Stimulated activated CD4-positive, alpha-beta T cell treated with anti-CD3 and anti-CD28 coated beads, Interleukin-4, amount 100 ng/mL, for 1 hour (primary cell): ENCODE measurements at regions not wholly inside any gene's neighbourhood (a gene's known extent, or its start where the extent isn't known, plus 50 kb on each side); places are given as distances from the start of the nearest gene placed in this dataset.
"Not testable (repeated sequence)": the region's sequence is repeated elsewhere in the genome, so short reads cannot be mapped to it uniquely, and the experiment has no call there.

ENCODE experiments used
- DNase-seq: peaks from one replicate; pipeline ENCODE4 v3.0.0-alpha.2; 2020

GRCh38 chr12:127823801-127824200 lies 443.2 kb upstream of the TMEM132C start:
- DNase-seq: no peak

GRCh38 chr12:127829281-127830064 lies 437.5 kb upstream of the TMEM132C start:
- DNase-seq: no peak

DNA sequence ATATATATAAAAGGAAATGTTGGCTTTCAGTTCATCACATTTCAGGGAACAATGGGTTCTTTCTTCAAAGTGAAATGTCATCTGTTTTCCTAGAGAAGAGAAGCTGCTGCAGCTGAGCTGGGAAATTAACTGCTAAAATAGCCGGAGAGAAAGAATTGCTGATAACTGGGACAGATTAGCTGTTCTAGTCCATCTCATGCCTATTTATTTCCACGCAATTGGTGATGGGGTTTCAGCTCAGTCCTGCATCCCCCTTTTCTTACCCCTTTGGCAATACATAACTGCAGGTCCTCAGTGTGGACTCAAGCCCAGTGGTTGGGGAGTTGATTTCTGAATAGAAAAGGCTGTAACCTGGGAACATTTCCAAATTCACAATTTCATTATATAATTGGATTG lies 436.9 kb upstream of the TMEM132C start:
- DNase-seq: no peak

- DNase-seq: no peak
These were observed 436.2 kb upstream of the TMEM132C start for GRCh38 chr12:127830730-127831129.

DNA sequence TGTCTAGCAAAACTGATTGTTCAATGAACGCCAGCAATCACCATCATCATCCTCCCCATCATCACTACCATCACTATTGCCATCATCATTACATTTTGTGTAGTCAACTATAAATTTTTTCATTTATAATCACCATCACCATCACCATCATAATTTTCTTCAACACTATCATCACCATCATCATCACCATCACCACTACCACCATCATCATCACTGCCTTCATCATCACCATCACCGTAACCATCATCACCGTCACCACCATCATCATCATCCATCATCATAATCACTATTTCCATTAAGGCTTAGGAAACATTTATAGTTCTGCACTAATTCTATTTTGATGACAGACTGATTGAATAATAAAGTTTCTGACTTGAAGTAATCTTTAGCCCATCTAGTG lies 434.8 kb upstream of the TMEM132C start:
- no peak for DNase-seq

- DNase-seq: not testable (repeated sequence)
These were observed 430.2 kb upstream of the TMEM132C start for GRCh38 chr12:127836802-127837201.

DNA sequence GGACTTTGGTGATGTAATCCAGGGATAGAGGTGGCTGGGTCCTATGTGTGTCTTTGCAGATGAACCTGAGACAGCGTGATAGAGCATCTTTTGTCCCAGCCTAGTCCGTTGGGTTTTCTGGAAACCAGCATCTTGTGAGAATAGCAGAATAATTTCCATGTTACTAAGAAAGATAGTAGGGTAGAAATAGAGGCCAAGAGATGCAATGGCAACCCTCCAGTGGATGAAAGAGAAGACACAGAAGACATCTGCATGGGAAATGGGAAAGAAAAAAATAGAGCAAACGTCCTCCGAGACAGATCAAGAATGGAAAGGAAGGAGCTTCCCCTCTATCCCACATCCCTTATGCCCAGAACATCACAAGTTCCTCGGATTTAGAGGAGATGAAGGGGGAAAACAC lies 409.3 kb upstream of the TMEM132C start:
- no peak for DNase-seq

- no peak for DNase-seq
These were observed 406.4 kb upstream of the TMEM132C start for GRCh38 chr12:127860536-127860935.

DNA sequence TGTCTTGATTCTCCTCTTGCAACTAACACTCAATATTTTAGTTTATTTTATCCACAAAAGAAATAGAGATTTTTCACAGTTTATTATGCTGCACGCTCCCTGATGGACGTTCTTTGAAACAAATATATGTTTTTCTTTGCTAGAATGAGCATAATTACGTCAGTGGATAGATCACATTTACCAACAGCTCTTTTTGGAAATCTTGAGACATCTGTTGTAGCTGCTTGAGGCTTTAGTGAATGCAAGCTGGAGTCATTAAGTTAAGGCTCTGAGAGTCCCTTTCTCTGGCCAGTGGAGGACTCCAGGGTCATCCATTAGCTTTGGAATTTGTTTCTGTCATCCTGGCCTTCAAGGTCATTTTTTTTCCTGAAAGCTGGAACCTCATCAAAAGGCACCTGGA lies 405.6 kb upstream of the TMEM132C start:
- DNase-seq: no peak

- no peak for DNase-seq
These were observed 393.7 kb upstream of the TMEM132C start for GRCh38 chr12:127873306-127873705.

DNA sequence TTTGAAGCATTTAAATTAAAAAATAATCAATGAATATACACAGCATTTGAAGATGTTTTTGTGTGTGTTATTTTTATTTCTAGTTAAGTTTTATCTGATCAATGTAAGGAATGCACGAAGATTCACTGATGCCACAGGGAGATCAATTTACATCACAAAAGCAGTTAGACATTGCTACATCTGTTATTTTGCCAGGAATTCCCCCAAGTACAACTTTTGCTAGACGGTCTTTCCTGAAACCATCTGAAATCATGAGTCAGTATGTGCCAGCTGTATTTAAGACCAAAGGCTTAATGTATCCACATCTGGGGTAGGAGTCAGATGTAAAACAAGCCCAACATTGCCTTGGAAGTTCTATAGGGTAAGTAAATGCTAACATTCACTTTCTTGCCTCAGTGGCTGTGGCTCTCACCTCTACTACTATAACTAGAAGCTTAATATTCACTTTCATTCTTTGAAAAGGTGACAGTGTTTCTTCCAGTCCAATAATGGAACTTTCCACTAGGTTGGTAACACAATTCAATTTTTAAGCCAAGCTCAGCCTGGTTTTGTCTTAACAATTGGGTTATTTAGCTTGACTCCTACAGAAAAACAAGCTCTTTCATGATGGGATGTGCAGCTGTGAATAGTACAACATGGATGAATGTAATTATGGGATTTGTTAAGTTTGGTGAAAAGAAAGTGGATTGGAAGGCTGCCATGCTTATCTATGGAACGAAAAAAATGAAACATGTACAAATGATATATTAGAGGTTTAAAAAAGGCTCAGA lies 385.4 kb upstream of the TMEM132C start:
- DNase-seq: no peak

DNA sequence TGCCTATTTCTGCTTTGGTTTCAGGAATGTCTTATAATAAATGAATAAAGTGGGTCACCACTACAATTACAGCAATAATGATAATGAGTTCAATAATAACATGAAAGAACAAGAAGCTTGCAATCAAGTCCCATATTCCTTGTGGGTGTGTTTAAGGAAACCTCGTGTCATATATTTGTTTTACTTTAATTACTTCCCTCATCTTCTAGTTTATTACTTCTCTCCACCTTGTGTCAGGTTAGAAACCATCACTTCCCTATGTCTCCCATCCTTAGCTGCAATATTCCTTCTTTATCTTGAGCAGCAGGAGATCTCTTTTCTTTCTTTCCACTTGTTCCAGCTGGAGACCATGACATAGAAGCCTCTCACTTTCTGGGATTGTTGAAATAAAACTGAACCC lies 384.0 kb upstream of the TMEM132C start:
- DNase-seq: no peak

DNA sequence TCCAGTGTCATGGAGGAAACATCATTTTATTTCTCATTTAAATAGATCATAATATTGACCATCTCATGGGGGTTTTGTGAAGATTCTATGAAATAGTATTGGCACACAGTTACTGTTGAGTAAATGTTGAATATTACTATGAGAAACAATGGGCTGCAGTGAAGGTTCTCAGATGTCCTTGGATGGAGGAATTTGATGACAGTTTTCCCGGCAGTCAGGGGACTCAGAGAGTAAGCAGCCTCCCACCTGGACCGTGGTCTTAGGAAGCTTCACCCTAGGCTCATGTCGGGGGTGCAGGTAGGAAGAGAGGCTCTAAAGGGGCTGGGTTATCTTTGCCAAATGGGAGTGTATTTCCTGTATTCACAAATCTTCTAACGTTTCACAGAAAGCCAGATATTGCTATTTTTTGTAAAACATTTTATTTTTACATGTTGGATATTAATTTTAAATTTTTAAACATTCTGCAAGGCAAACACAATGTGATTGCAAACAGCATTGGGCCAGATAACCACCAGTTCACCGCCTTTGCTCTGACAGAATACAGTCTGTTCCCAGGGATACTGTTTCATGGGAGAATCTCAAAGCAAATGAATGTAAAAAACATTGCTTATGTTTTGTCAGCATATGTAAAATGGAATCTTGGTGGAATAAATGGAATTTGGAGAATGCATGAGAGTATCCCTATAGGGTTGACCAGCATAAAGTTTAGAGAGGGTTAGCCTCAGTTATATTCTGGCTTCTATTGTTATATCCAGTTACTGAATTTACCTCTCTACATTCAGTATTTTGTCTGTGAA lies 380.8 kb upstream of the TMEM132C start:
- no peak for DNase-seq

GRCh38 chr12:127886827-127887226 lies 380.1 kb upstream of the TMEM132C start:
- no peak for DNase-seq

DNA sequence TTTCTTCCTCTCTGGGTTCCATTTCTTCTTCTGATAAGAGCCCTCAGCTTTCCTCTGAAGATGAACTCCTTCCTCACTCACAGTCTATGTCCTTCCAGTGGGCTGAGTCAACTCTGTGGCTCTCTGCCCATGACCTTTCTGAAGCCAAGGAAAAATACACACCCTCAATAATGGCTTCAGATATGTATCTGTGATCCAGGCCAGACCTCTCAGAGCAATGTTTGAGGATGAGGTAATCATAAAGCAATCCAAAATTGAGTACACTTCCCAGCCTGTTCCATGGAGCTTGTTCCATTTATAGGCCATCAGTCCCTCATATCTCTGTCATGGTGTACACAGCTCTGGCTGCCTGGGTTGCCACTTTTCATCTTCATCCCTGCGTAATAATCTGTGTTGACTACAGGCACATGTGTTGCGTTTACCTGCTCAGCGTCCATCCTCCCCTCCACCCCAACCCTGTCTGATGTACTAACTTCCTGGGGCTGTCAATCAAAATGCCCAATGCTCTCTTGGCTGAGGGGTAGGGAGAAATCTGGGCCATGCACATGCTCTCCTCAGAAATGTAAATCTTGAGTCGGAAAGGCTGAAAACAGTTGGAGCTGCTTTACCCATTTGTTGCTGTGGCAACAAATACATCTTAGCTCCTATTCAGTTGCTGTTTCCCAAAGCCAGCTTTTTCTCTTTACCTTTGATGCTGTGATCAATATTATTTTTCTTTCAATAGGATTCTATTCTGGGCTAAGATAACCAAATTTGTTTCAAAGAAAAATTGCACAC lies 377.8 kb upstream of the TMEM132C start:
- DNase-seq: no peak

GRCh38 chr12:127893895-127894609 lies 372.9 kb upstream of the TMEM132C start:
- no peak for DNase-seq

DNA sequence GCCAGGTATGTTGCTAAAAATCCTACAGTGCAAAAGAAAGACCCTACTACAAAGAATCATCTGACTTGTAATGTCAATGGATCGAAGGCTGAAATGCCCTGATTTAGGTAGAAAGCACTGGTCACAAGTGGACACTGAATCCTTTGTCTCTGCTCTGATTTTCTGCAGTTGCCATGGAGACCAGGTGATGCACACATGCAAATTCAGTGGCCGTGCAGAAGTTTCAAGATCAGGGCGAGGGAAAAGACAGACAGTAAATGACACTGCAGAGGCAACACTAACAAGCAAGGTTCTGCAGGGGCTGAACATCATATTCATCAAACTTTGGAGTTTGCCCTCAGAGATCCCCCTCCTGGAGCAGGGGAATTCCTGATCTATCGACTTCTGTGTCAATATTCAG lies 370.3 kb upstream of the TMEM132C start:
- no peak for DNase-seq

GRCh38 chr12:127898616-127899015 lies 368.4 kb upstream of the TMEM132C start:
- DNase-seq: no peak

DNA sequence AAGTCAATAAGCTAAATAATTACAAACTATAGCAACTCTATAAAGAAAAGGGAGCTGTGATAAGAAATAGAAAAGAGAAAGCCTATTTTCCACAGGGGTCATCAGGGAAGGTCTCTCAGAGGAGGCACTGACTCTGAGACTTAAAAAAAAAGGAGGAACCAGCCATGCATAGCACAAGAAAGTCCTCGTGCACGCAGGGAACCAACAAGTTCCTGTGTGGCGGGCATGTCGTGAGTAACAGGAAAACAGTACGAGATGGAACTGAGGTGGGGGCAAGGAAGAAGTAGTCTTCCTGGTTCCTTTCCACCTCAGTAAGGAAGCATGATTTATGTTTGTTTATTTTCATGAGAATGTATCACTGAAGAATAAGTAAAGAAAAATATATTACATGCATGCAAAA lies 367.0 kb upstream of the TMEM132C start:
- no peak for DNase-seq

- DNase-seq: no peak
These were observed 366.6 kb upstream of the TMEM132C start for GRCh38 chr12:127900386-127900785.

- DNase-seq: no peak
These were observed 363.8 kb upstream of the TMEM132C start for GRCh38 chr12:127903146-127903545.

DNA sequence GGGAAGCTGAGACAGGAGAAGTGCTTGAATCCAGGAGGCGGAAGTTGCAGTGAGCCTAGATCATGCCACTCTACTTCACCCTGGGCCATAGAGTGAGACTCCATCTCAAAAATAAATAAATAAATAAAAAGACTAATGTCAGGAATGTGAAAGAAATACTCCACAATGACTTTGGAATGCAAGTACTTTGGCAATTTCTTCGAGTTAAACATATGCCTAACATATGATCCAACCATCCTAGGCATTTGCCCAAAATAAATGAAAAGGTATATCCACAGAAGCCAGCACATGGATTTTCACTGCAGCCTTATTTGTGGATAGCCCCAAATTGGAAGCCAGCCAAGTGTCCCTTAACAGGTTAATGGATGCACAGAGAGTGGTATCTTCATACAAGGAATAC lies 357.9 kb upstream of the TMEM132C start:
- no peak for DNase-seq
